22Rv1 (cell line): ENCODE measurements at regions not wholly inside any gene's neighbourhood (a gene's known extent, or its start where the extent isn't known, plus 50 kb on each side); places are given as distances from the start of the nearest gene placed in this dataset.

ENCODE experiments used
- H3K27ac ChIP-seq: fragments of 450-650 bp; 2 replicates; pipeline ENCODE4 v1.5.1; 2017
- ZFX ChIP-seq: fragments of 450-650 bp; IDR thresholded peaks from 2 replicates; pipeline ENCODE4 v1.6.1; 2017; ENCODE audit warnings: antibody characterized with exemption, borderline replicate concordance
- TF ChIP-seq, protein P1 (sequence below): fragments of 450-650 bp; IDR thresholded peaks from 2 replicates; pipeline ENCODE4 v1.5.1; 2017; ENCODE audit warnings: mild to moderate bottlenecking

- no peak for TF ChIP-seq ZFX
- TF ChIP-seq, protein P1, sequence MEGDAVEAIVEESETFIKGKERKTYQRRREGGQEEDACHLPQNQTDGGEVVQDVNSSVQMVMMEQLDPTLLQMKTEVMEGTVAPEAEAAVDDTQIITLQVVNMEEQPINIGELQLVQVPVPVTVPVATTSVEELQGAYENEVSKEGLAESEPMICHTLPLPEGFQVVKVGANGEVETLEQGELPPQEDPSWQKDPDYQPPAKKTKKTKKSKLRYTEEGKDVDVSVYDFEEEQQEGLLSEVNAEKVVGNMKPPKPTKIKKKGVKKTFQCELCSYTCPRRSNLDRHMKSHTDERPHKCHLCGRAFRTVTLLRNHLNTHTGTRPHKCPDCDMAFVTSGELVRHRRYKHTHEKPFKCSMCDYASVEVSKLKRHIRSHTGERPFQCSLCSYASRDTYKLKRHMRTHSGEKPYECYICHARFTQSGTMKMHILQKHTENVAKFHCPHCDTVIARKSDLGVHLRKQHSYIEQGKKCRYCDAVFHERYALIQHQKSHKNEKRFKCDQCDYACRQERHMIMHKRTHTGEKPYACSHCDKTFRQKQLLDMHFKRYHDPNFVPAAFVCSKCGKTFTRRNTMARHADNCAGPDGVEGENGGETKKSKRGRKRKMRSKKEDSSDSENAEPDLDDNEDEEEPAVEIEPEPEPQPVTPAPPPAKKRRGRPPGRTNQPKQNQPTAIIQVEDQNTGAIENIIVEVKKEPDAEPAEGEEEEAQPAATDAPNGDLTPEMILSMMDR, result no peak
- no peak overlapping the region for H3K27ac ChIP-seq
These were observed 392.6 kb upstream of the EPHA5 start for GRCh38 chr4:66062921-66063320.

- no peak overlapping the region for H3K27ac ChIP-seq
- TF ChIP-seq, protein P1, result no peak
- no peak for TF ChIP-seq ZFX
These were observed 391.8 kb upstream of the EPHA5 start for GRCh38 chr4:66062044-66062443.

DNA sequence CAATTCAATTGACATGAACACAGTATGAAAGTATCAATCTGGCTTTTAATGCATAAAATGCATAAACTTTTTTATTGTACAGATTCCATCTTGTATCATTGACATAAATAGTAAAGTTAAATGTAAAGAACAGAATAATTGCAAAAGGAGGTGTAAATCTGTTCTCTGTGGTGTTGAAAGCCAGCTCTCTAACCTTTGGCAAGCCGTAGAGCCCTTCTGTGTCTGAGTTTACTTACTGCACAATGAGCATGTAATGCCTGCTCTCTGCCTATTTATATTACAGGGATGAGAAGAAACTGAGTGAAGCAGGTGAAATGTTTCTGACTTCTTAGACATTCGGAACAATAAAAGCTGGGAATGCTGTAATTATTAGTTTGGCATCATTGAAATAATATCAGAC is 389.3 kb upstream of the EPHA5 start:
- TF ChIP-seq ZFX, result no peak
- TF ChIP-seq, protein P1, result no peak
- H3K27ac ChIP-seq, result no peak overlapping the region

GRCh38 chr4:66059136-66059535 is 388.8 kb upstream of the EPHA5 start:
- no peak overlapping the region for H3K27ac ChIP-seq
- TF ChIP-seq, protein P1, result no peak
- TF ChIP-seq ZFX, result no peak

- TF ChIP-seq, protein P1, result no peak
- TF ChIP-seq ZFX, result no peak
- H3K27ac ChIP-seq, result no peak overlapping the region
These were observed 385.7 kb upstream of the EPHA5 start for GRCh38 chr4:66055999-66056398.

- TF ChIP-seq, protein P1, result no peak
- TF ChIP-seq ZFX, result no peak
- H3K27ac ChIP-seq, result no peak overlapping the region
These were observed 382.1 kb upstream of the EPHA5 start for GRCh38 chr4:66052426-66052825.

DNA sequence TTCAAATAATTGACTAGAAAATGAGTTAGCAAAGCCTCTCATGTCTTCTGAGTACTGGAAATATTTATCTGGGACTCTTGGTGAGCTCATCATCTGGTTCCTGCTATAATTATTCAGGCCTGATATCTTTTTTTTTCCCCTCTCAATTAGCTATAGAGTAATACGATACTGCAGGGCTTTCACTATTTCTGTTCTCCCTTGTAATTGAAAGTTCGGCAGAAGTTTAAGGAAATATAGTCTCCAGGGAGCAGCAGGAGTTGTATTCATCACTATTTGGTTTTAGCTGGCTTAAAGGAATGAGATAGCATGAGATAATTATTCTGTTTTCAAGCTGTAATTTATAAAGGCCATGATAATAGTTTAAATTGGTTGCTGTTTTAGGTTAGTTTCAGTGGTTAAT is 378.6 kb upstream of the EPHA5 start:
- H3K27ac ChIP-seq, result no peak overlapping the region
- TF ChIP-seq ZFX, result no peak
- TF ChIP-seq, protein P1, result no peak
